ENCODE measurements at regions not wholly inside any gene's neighbourhood (a gene's known extent, or its start where the extent isn't known, plus 50 kb on each side); places are given as distances from the start of the nearest gene placed in this dataset.
A peak's percentile ranks its signal among the peaks of the same experiment; 100 is the strongest.

DNA sequence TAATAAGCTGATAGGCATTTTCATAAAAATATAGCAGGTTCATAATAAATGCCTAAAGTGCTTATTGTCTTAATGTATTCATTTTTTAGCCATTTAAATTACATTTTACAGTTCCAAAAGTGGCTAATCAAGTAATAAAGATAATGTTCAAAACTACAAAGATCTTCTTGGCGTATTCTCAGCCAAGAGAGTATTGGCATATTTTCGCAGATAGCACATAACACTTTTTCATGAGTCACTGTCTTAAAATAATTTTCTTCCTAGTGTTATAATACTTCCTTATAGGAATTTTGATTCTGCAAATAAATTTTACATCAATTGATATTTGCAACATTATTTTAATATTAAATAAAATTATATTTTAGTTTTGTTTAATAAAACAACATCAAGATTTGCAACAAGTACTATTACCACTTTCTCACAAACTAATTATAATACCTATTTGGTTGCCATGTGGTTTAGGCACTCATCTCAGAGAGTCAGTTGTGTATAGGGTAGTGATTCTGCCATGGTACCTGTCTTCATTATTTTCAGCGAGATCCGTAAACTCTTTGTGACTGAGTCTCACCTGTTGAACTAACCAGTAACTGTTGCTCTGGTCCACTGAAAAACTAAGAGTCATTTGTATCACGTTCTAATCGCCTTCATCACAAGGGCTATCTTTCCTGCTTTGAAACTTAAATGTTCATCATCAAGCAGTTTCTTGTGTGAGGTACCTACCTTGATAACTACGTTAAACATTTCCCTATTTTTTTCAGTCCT lies 152.5 kb upstream of the AKR1E2 start:
- peaks cover 63% of the 10 kb centered on the region for H3K4me1 ChIP-seq (ENCODE audit: control insufficient read depth, extremely low read depth, insufficient read depth, low read length)
- peak overlapping the region; percentile 91 for H3K9ac ChIP-seq (ENCODE audit: control insufficient read depth, extremely low read depth, insufficient read depth, low read length)
- peak; percentile 71 for FAIRE-seq
- no peaks in the 10 kb centered on the region for H3K9me3 ChIP-seq (ENCODE audit: control insufficient read depth, low read depth, low read length)
- no peak overlapping the region for H2AFZ ChIP-seq (ENCODE audit: control insufficient read depth, low read length)
- no peaks in the 10 kb centered on the region for H3K27me3 ChIP-seq (ENCODE audit: control insufficient read depth, extremely low read depth, insufficient read depth, low read length)
- H3K4me2 ChIP-seq (ENCODE audit: control insufficient read depth, extremely low read depth, insufficient read depth, low read depth, low read length): peak overlapping the region; percentile 96
- H3K36me3 ChIP-seq (ENCODE audit: control insufficient read depth in 2 of 2, extremely low read depth in 1 of 2, insufficient read depth in 2 of 2, low read length in 2 of 2): no peaks in the 10 kb centered on the region
- dilution Hi-C loops (cut with MboI; ENCODE audit: extremely low pct_ligation_motif_present, low sequenced_read_pairs): no loop called here
- peak overlapping the region in 2 of 3 experiments; percentile 10 to 71 for H3K4me3 ChIP-seq (ENCODE audit: control insufficient read depth in 2 of 3, extremely low read depth in 1 of 3, insufficient read depth in 2 of 3, low read depth in 1 of 3, low read length in 3 of 3)
- H3K27ac ChIP-seq (ENCODE audit: control insufficient read depth, insufficient read depth, low read length): peak overlapping the region; percentile 99
- no peaks in the 10 kb centered on the region for H3K9me1 ChIP-seq (ENCODE audit: control insufficient read depth, extremely low read depth, insufficient read depth, low read length)
- no peaks in the 10 kb centered on the region for H4K20me1 ChIP-seq (ENCODE audit: control insufficient read depth, extremely low read depth, insufficient read depth, low read length)
- TF ChIP-seq EZH2 (IDR thresholded peaks at IDR 0.05; ENCODE audit: low read length): no peak
- TF ChIP-seq, protein P1, sequence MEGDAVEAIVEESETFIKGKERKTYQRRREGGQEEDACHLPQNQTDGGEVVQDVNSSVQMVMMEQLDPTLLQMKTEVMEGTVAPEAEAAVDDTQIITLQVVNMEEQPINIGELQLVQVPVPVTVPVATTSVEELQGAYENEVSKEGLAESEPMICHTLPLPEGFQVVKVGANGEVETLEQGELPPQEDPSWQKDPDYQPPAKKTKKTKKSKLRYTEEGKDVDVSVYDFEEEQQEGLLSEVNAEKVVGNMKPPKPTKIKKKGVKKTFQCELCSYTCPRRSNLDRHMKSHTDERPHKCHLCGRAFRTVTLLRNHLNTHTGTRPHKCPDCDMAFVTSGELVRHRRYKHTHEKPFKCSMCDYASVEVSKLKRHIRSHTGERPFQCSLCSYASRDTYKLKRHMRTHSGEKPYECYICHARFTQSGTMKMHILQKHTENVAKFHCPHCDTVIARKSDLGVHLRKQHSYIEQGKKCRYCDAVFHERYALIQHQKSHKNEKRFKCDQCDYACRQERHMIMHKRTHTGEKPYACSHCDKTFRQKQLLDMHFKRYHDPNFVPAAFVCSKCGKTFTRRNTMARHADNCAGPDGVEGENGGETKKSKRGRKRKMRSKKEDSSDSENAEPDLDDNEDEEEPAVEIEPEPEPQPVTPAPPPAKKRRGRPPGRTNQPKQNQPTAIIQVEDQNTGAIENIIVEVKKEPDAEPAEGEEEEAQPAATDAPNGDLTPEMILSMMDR (optimal IDR thresholded peaks at IDR 0.05 in 1 of 3, IDR thresholded peaks at IDR 0.05 in 1 of 3, conservative IDR thresholded peaks at IDR 0.05 in 1 of 3; ENCODE audit: extremely low read depth in 1 of 3, insufficient read depth in 2 of 3, low read length in 3 of 3): no peak
- no peak for DNase-seq (ENCODE audit: low read depth, low spot score)
- H3K79me2 ChIP-seq (ENCODE audit: control insufficient read depth, insufficient read depth, low read length): peaks cover 50% of the 10 kb centered on the region

DNA sequence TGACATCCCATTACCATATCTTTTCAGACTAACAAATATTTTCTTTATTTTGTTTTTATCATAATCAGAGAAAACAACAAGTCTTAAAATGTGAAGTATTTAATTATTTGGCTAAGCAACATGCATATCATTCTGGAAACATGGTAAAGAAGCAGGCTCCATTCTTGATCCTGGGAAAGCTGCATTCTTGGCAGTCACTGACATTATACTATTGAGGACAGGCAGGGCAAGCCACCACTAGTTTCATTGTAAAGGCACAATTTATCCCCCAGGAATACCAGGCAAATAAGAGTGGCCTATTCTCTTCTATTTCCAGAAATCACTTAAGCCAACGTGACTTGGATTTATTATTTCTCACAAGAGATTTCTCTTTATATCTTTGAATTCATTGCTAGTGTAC lies 153.8 kb upstream of the AKR1E2 start:
- Histone ChIP-seq H3K9ac (ENCODE audit: control insufficient read depth, extremely low read depth, insufficient read depth, low read length) (peak overlapping the region; percentile 91), H2AFZ (ENCODE audit: control insufficient read depth, low read length) (no peak overlapping the region), H4K20me1 (ENCODE audit: control insufficient read depth, extremely low read depth, insufficient read depth, low read length) (no peaks in the 10 kb centered on the region), H3K27me3 (ENCODE audit: control insufficient read depth, extremely low read depth, insufficient read depth, low read length) (no peaks in the 10 kb centered on the region), H3K4me2 (ENCODE audit: control insufficient read depth, extremely low read depth, insufficient read depth, low read depth, low read length) (peak overlapping the region; percentile 96), H3K9me1 (ENCODE audit: control insufficient read depth, extremely low read depth, insufficient read depth, low read length) (no peaks in the 10 kb centered on the region), H3K36me3 (ENCODE audit: control insufficient read depth in 2 of 2, extremely low read depth in 1 of 2, insufficient read depth in 2 of 2, low read length in 2 of 2) (no peaks in the 10 kb centered on the region), H3K27ac (ENCODE audit: control insufficient read depth, insufficient read depth, low read length) (peak overlapping the region; percentile 99), H3K4me3 (ENCODE audit: control insufficient read depth in 2 of 3, extremely low read depth in 1 of 3, insufficient read depth in 2 of 3, low read depth in 1 of 3, low read length in 3 of 3) (peak overlapping the region; percentile 28 to 71 (median 70)), H3K4me1 (ENCODE audit: control insufficient read depth, extremely low read depth, insufficient read depth, low read length) (peaks cover 52% of the 10 kb centered on the region), H3K79me2 (ENCODE audit: control insufficient read depth, insufficient read depth, low read length) (peaks cover 46% of the 10 kb centered on the region), H3K9me3 (ENCODE audit: control insufficient read depth, low read depth, low read length) (no peaks in the 10 kb centered on the region)
- TF ChIP-seq, protein P1 (optimal IDR thresholded peaks at IDR 0.05 in 1 of 3, IDR thresholded peaks at IDR 0.05 in 1 of 3, conservative IDR thresholded peaks at IDR 0.05 in 1 of 3; ENCODE audit: extremely low read depth in 1 of 3, insufficient read depth in 2 of 3, low read length in 3 of 3): no peak
- no peak for TF ChIP-seq EZH2 (IDR thresholded peaks at IDR 0.05; ENCODE audit: low read length)
- DNase-seq (ENCODE audit: low read depth, low spot score) (no peak), FAIRE-seq (peak; percentile 75)
- dilution Hi-C loops (cut with MboI; ENCODE audit: extremely low pct_ligation_motif_present, low sequenced_read_pairs): no loop called here

All from keratinocyte (primary cell).